ENCODE measurements at regions not wholly inside any gene's neighbourhood (a gene's known extent, or its start where the extent isn't known, plus 50 kb on each side); places are given as distances from the start of the nearest gene placed in this dataset.

GRCh38 chr4:123259676-123260646 is 136.6 kb upstream of the SPRY1 start:
- H3K4me3 ChIP-seq: no peak overlapping the region
- no peaks in the 10 kb centered on the region for H3K9me3 ChIP-seq
- intact Hi-C loops (cut with DNase I): no loop called here
- TF ChIP-seq POLR2A (IDR thresholded peaks at IDR 0.05) (no peak), EP300 (IDR thresholded peaks at IDR 0.05) (no peak), CTCF (IDR thresholded peaks at IDR 0.05) (no peak), POLR2AphosphoS5 (IDR thresholded peaks at IDR 0.05) (no peak)
- no peaks in the 10 kb centered on the region for H3K27me3 ChIP-seq
- peaks cover 0 to 4% (median 0%) of the 10 kb centered on the region in 4 donors for H3K36me3 ChIP-seq
- no peak for DNase-seq
- H3K4me1 ChIP-seq: peaks cover 0 to 16% (median 11%) of the 10 kb centered on the region in 4 donors
- H3K27ac ChIP-seq: peak overlapping the region in 1 of 4 donors; percentile 40
- 67 to 80% methylated on average over 2 of the region's 2 CpGs for WGBS, 2 donors

GRCh38 chr4:123260653-123261052 is 135.9 kb upstream of the SPRY1 start:
- H3K9me3 ChIP-seq: no peaks in the 10 kb centered on the region
- no peak for DNase-seq
- peak overlapping the region in 1 of 4 donors; percentile 40 for H3K27ac ChIP-seq
- TF ChIP-seq POLR2AphosphoS5 (IDR thresholded peaks at IDR 0.05) (no peak), EP300 (IDR thresholded peaks at IDR 0.05) (no peak), POLR2A (IDR thresholded peaks at IDR 0.05) (no peak), CTCF (IDR thresholded peaks at IDR 0.05) (no peak)
- intact Hi-C loops (cut with DNase I): no loop called here
- H3K4me3 ChIP-seq: no peak overlapping the region
- peaks cover 0 to 16% (median 11%) of the 10 kb centered on the region in 4 donors for H3K4me1 ChIP-seq
- peaks cover 0 to 4% (median 0%) of the 10 kb centered on the region in 4 donors for H3K36me3 ChIP-seq
- WGBS, 2 donors: 97 to 98% methylated on average over 5 of the region's 5 CpGs
- no peaks in the 10 kb centered on the region for H3K27me3 ChIP-seq

GRCh38 chr4:123262080-123262479 is 134.5 kb upstream of the SPRY1 start:
- DNase-seq: no peak

GRCh38 chr4:123265443-123265842 is 131.2 kb upstream of the SPRY1 start:
- no peaks in the 10 kb centered on the region for H3K9me3 ChIP-seq
- H3K36me3 ChIP-seq: no peaks in the 10 kb centered on the region
- intact Hi-C loops (cut with DNase I): no loop called here
- DNase-seq: no peak
- no peaks in the 10 kb centered on the region for H3K27me3 ChIP-seq
- 92 to 95% methylated on average over 1 of the region's 1 CpG for WGBS, 2 donors
- no peak overlapping the region for H3K4me3 ChIP-seq
- no peak for TF ChIP-seq POLR2AphosphoS5 (IDR thresholded peaks at IDR 0.05)
- no peak for TF ChIP-seq EP300 (IDR thresholded peaks at IDR 0.05)
- no peak for TF ChIP-seq POLR2A (IDR thresholded peaks at IDR 0.05)
- no peak for TF ChIP-seq CTCF (IDR thresholded peaks at IDR 0.05)
- peaks cover 0 to 4% (median 2%) of the 10 kb centered on the region in 4 donors for H3K4me1 ChIP-seq
- H3K27ac ChIP-seq: no peak overlapping the region

More at GRCh38 chr4:123262080-123262479, 134.5 kb upstream of the SPRY1 start:
- Histone ChIP-seq H3K27ac (no peak overlapping the region), H3K27me3 (no peaks in the 10 kb centered on the region), H3K4me3 (no peak overlapping the region), H3K9me3 (no peaks in the 10 kb centered on the region), H3K36me3 (no peaks in the 10 kb centered on the region), H3K4me1 (peaks cover 0 to 16% (median 11%) of the 10 kb centered on the region in 4 donors)
- intact Hi-C loops (cut with DNase I): no loop called here
- 94 to 97% methylated on average over 3 of the region's 3 CpGs for WGBS, 2 donors
- TF ChIP-seq EP300 (IDR thresholded peaks at IDR 0.05): no peak
- TF ChIP-seq POLR2A (IDR thresholded peaks at IDR 0.05): no peak
- TF ChIP-seq CTCF (IDR thresholded peaks at IDR 0.05): no peak
- no peak for TF ChIP-seq POLR2AphosphoS5 (IDR thresholded peaks at IDR 0.05)
